ENCODE measurements at regions not wholly inside any gene's neighbourhood (a gene's known extent, or its start where the extent isn't known, plus 50 kb on each side); places are given as distances from the start of the nearest gene placed in this dataset.

DNA sequence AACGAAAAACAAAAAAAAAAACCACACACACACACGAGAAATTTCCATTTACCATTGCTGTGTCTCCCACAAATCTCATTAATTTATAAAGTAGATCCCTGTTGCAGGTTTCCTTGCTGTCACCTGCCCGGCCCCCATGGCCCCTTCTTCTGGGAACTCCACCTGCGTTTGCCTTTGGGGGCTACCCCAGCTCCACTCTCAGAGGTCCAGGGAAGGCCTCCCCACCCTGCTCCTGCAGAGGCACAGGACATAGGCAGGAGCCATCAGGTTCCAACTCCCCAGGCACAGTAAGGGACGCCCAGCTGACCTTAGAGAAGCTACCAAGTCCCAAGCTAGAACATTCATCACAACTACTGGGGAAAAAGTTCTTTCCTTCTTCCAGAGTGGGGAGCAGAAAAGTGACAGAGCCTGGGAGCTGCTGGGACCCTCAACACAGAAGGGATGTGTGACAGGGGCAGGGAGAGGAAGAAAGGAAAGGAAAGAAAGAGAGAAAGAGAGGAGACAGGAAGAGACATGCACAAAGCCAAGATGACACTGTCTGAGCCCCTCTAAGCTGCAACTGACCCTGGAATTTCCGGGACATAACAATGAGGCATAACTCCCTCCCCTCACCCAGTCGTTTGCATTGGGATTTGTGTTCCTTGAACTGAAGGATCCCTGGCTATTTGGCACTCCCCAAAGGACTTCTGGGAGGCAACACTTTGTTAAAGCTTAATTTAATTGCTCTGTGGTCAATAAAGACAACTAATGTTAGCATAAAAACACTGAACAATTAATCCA, 175.7 kb downstream of the SHANK2 start:
- TF ChIP-seq, protein P1, sequence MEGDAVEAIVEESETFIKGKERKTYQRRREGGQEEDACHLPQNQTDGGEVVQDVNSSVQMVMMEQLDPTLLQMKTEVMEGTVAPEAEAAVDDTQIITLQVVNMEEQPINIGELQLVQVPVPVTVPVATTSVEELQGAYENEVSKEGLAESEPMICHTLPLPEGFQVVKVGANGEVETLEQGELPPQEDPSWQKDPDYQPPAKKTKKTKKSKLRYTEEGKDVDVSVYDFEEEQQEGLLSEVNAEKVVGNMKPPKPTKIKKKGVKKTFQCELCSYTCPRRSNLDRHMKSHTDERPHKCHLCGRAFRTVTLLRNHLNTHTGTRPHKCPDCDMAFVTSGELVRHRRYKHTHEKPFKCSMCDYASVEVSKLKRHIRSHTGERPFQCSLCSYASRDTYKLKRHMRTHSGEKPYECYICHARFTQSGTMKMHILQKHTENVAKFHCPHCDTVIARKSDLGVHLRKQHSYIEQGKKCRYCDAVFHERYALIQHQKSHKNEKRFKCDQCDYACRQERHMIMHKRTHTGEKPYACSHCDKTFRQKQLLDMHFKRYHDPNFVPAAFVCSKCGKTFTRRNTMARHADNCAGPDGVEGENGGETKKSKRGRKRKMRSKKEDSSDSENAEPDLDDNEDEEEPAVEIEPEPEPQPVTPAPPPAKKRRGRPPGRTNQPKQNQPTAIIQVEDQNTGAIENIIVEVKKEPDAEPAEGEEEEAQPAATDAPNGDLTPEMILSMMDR (IDR thresholded peaks at IDR 0.05; ENCODE audit: low read depth, low read length) = no peak
- no peak for TF ChIP-seq EZH2phosphoT487 (IDR thresholded peaks at IDR 0.05; ENCODE audit: low read depth)
- no peak overlapping the region for H3K4me3 ChIP-seq (ENCODE audit: low read length)
- H3K36me3 ChIP-seq (replicated peaks; ENCODE audit: low read depth, low read length) = no peaks in the 10 kb centered on the region
- no peaks in the 10 kb centered on the region for H3K9me3 ChIP-seq (ENCODE audit: insufficient read depth, low read length)
- peaks cover 26% of the 10 kb centered on the region for H3K27me3 ChIP-seq (ENCODE audit: low read depth, low read length)
- no peak overlapping the region for H3K9ac ChIP-seq (ENCODE audit: low read length)
- no peak overlapping the region for H2AFZ ChIP-seq (ENCODE audit: low read depth, low read length)
- H3K27ac ChIP-seq (ENCODE audit: low read length) = no peak overlapping the region
- H3K4me1 ChIP-seq (ENCODE audit: low read length) = no peaks in the 10 kb centered on the region
- no peaks in the 10 kb centered on the region for H3K79me2 ChIP-seq (ENCODE audit: low read length)
- H4K20me1 ChIP-seq (ENCODE audit: insufficient read depth, low read length) = no peaks in the 10 kb centered on the region
- H3K4me2 ChIP-seq (ENCODE audit: low read length) = no peak overlapping the region

DNA sequence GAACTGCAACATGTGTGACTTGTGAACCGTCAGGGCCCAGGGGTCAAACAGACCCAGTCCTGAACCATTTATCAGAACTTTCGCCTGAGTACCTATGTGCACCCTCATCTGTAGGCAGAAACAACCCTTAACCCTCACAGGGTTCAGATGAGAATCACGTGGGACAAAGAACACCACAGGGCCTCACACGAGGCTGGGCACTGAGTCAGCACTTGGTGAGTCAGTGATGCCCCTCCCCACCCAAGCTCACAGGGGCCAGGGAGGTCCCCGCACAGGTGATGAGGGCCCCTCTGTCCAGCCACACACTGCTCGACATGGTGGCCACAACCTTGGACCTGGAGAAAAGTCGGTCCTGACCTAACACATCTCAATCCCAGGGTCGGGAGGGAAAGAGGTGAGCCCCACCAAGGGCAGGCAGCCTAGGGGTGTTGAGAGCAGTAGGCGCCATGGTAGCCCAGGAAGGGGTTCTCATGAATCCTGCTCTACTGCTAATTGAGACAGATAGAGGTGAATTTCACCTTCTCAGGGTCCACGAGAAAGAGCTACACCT, 176.4 kb downstream of the SHANK2 start:
- TF ChIP-seq EZH2phosphoT487 (IDR thresholded peaks at IDR 0.05; ENCODE audit: low read depth) = no peak
- TF ChIP-seq, protein P1 (IDR thresholded peaks at IDR 0.05; ENCODE audit: low read depth, low read length) = no peak
- Histone ChIP-seq H3K9me3 (ENCODE audit: insufficient read depth, low read length) (no peaks in the 10 kb centered on the region), H3K4me1 (ENCODE audit: low read length) (no peaks in the 10 kb centered on the region), H4K20me1 (ENCODE audit: insufficient read depth, low read length) (no peaks in the 10 kb centered on the region), H2AFZ (ENCODE audit: low read depth, low read length) (no peak overlapping the region), H3K9ac (ENCODE audit: low read length) (no peak overlapping the region), H3K36me3 (replicated peaks; ENCODE audit: low read depth, low read length) (no peaks in the 10 kb centered on the region), H3K27me3 (ENCODE audit: low read depth, low read length) (peaks cover 33% of the 10 kb centered on the region), H3K4me3 (ENCODE audit: low read length) (no peak overlapping the region), H3K79me2 (ENCODE audit: low read length) (no peaks in the 10 kb centered on the region), H3K27ac (ENCODE audit: low read length) (no peak overlapping the region), H3K4me2 (ENCODE audit: low read length) (no peak overlapping the region)

DNA sequence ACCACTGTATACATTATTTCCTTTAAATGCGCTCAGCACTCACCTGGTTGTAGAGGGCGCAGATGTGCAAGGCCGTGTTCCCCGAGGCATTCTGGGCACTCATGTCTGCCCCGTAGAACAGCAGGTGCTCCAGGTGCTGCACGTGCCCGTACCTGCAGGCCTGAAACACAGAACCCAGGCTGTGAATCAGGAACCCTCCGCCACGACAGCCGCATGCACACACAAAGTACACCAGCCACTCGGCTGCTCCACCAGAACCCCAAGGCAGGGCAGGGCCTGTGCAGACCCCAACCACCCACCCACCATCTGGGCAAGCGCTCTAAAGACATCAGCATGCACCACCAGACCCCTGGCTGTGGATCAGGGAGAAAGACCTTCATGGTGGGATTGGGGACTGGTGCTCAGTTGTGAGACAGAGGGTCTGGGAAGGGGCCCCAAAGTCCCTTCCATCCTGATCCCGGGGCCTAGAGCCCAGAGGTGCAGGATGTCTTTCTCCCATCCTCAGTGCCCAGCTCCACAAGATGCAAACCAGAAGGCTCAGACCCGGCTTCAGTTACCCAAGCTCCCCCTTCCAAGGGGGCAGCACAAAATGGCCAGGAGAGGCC, 177.2 kb downstream of the SHANK2 start:
- no peak overlapping the region for H3K27ac ChIP-seq (ENCODE audit: low read length)
- H3K36me3 ChIP-seq (replicated peaks; ENCODE audit: low read depth, low read length) = no peaks in the 10 kb centered on the region
- peaks cover 33% of the 10 kb centered on the region for H3K27me3 ChIP-seq (ENCODE audit: low read depth, low read length)
- no peak overlapping the region for H3K4me3 ChIP-seq (ENCODE audit: low read length)
- H3K9me3 ChIP-seq (ENCODE audit: insufficient read depth, low read length) = no peaks in the 10 kb centered on the region
- H3K4me1 ChIP-seq (ENCODE audit: low read length) = no peaks in the 10 kb centered on the region
- no peaks in the 10 kb centered on the region for H3K79me2 ChIP-seq (ENCODE audit: low read length)
- H2AFZ ChIP-seq (ENCODE audit: low read depth, low read length) = no peak overlapping the region
- no peak overlapping the region for H3K4me2 ChIP-seq (ENCODE audit: low read length)
- no peak overlapping the region for H3K9ac ChIP-seq (ENCODE audit: low read length)
- TF ChIP-seq, protein P1 (IDR thresholded peaks at IDR 0.05; ENCODE audit: low read depth, low read length) = no peak
- no peak for TF ChIP-seq EZH2phosphoT487 (IDR thresholded peaks at IDR 0.05; ENCODE audit: low read depth)
- no peaks in the 10 kb centered on the region for H4K20me1 ChIP-seq (ENCODE audit: insufficient read depth, low read length)

DNA sequence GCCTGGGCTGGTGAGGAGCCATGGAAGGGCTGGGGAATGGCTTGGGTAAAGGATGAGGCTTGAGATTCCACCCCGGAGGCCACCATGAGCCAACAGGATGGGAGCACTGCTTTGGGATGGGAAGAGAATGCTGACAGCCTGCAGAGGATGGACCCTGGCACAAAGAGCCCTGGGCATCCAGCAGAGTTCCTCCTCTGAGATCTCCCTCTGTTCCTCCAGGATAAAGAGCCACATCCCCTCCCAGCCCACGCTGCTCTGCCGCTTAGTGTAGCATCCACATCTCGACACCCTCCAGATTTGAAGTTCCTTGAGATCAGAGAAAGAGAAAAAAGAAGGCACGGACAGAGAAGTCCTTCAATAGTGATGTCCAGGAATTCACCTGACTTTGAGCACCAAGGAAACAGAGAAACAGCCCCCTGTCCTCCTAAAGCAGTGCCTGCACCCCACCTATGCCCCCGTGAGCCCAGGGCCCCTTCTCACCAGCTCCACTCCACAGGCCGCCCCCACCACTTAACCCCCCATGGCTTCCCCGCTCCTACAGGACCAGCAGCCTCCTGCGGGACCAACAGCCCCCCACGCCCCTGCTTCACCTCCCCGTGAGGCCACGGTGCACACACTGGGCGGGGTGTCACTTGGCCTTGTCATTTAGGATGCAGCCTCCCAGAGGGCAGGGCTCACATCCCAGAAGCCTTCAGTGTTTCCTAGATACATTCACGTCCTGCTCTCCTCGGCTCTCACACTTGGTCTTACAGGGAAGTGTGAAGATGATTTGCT, 180.5 kb downstream of the SHANK2 start:
- no peak overlapping the region for H3K4me2 ChIP-seq (ENCODE audit: low read length)
- H3K27ac ChIP-seq (ENCODE audit: low read length) = no peak overlapping the region
- H3K9me3 ChIP-seq (ENCODE audit: insufficient read depth, low read length) = no peaks in the 10 kb centered on the region
- H3K27me3 ChIP-seq (ENCODE audit: low read depth, low read length) = peaks cover 24% of the 10 kb centered on the region
- no peaks in the 10 kb centered on the region for H3K4me1 ChIP-seq (ENCODE audit: low read length)
- no peak overlapping the region for H3K4me3 ChIP-seq (ENCODE audit: low read length)
- no peaks in the 10 kb centered on the region for H4K20me1 ChIP-seq (ENCODE audit: insufficient read depth, low read length)
- H3K79me2 ChIP-seq (ENCODE audit: low read length) = no peaks in the 10 kb centered on the region
- H2AFZ ChIP-seq (ENCODE audit: low read depth, low read length) = no peak overlapping the region
- TF ChIP-seq EZH2phosphoT487 (IDR thresholded peaks at IDR 0.05; ENCODE audit: low read depth) = no peak
- TF ChIP-seq, protein P1 (IDR thresholded peaks at IDR 0.05; ENCODE audit: low read depth, low read length) = no peak
- no peaks in the 10 kb centered on the region for H3K36me3 ChIP-seq (replicated peaks; ENCODE audit: low read depth, low read length)
- no peak overlapping the region for H3K9ac ChIP-seq (ENCODE audit: low read length)

All from OCI-LY3 (cell line).